ENCODE measurements at regions not wholly inside any gene's neighbourhood (a gene's known extent, or its start where the extent isn't known, plus 50 kb on each side); places are given as distances from the start of the nearest gene placed in this dataset.

- TF ChIP-seq ZFX (IDR thresholded peaks at IDR 0.05) = no peak
- no peak for TF ChIP-seq CTCF (conservative IDR thresholded peaks at IDR 0.05)
- H3K27ac ChIP-seq = no peak overlapping the region
These were observed 677.8 kb downstream of the NTRK3 start for GRCh38 chr15:87578776-87579175.

GRCh38 chr15:87577336-87577735 lies 679.2 kb downstream of the NTRK3 start:
- TF ChIP-seq ZFX (IDR thresholded peaks at IDR 0.05) = no peak
- no peak overlapping the region for H3K27ac ChIP-seq

GRCh38 chr15:87576486-87577176 lies 679.9 kb downstream of the NTRK3 start:
- TF ChIP-seq CTCF (conservative IDR thresholded peaks at IDR 0.05) = no peak
- TF ChIP-seq ZFX (IDR thresholded peaks at IDR 0.05) = no peak

GRCh38 chr15:87575896-87576473 lies 680.6 kb downstream of the NTRK3 start:
- no peak overlapping the region for H3K27ac ChIP-seq
- TF ChIP-seq CTCF (conservative IDR thresholded peaks at IDR 0.05) = no peak
- TF ChIP-seq ZFX (IDR thresholded peaks at IDR 0.05) = no peak

More at GRCh38 chr15:87576486-87577176, 679.9 kb downstream of the NTRK3 start:
- H3K27ac ChIP-seq = no peak overlapping the region

GRCh38 chr15:87573534-87573933 lies 683.0 kb downstream of the NTRK3 start:
- no peak overlapping the region for H3K27ac ChIP-seq
- TF ChIP-seq CTCF (conservative IDR thresholded peaks at IDR 0.05) (no peak), ZFX (IDR thresholded peaks at IDR 0.05) (no peak)

- TF ChIP-seq ZFX (IDR thresholded peaks at IDR 0.05) (no peak), CTCF (conservative IDR thresholded peaks at IDR 0.05) (no peak)
- H3K27ac ChIP-seq = no peak overlapping the region
These were observed 683.5 kb downstream of the NTRK3 start for GRCh38 chr15:87573039-87573438.

GRCh38 chr15:87572381-87572910 lies 684.1 kb downstream of the NTRK3 start:
- TF ChIP-seq CTCF (conservative IDR thresholded peaks at IDR 0.05) (no peak), ZFX (IDR thresholded peaks at IDR 0.05) (no peak)
- H3K27ac ChIP-seq = no peak overlapping the region

All from C4-2B (cell line).